Heart left ventricle (tissue), 16 donors: ENCODE measurements at regions not wholly inside any gene's neighbourhood (a gene's known extent, or its start where the extent isn't known, plus 50 kb on each side); places are given as distances from the start of the nearest gene placed in this dataset.
"Not testable (repeated sequence)": the region's sequence is repeated elsewhere in the genome, so short reads cannot be mapped to it uniquely, and the experiment has no call there.

ENCODE experiments used
- ATAC-seq, 4 donors: fragments of 200-7000 bp; cut with Tn5 transposase; one replicate each; pipeline ENCODE4 v1.9.1; 2020 to 2022; ENCODE audit warnings: moderate library complexity in 4 of 4, mild to moderate bottlenecking in 3 of 4, moderate number of reproducible peaks in 1 of 4
- DNase-seq, 5 donors: peaks; one replicate each; pipeline ENCODE4 v3.0.0-alpha.2; 2020
- H3K27ac ChIP-seq, 12 donors: fragments of 200-600 bp; sonication (generic) in 4 of 12; one replicate each; pipeline versions ENCODE4 v1.5.0 to v1.8.0; 2016 to 2022; ENCODE audit warnings: mild to moderate bottlenecking in 2 of 12
- H3K27me3 ChIP-seq, 9 donors: fragments of 200-600 bp; sonication (generic) in 2 of 9; one replicate each; pipeline versions ENCODE4 v1.5.1 to v1.8.0; 2016 to 2022; ENCODE audit warnings: mild to moderate bottlenecking in 3 of 9
- H3K36me3 ChIP-seq, 9 donors: fragments of 200-600 bp; sonication (generic) in 2 of 9; one replicate each; pipeline versions ENCODE4 v1.5.0 to v1.8.0; 2018 to 2022; ENCODE audit warnings: mild to moderate bottlenecking in 2 of 9
- H3K4me1 ChIP-seq, 12 donors: fragments of 200-600 bp; sonication (generic) in 4 of 12; one replicate each; pipeline versions ENCODE4 v1.5.0 to v1.8.0; 2016 to 2022; ENCODE audit warnings: mild to moderate bottlenecking in 3 of 12
- H3K4me3 ChIP-seq, 12 donors: fragments of 200-600 bp; sonication (generic) in 4 of 12; one replicate each; pipeline versions ENCODE4 v1.5.0 to v1.8.0; 2017 to 2022; ENCODE audit warnings: mild to moderate bottlenecking in 9 of 12, moderate library complexity in 4 of 12
- H3K9me3 ChIP-seq, 12 donors: fragments of 200-600 bp; sonication (generic) in 4 of 12; one replicate each; pipeline versions ENCODE4 v1.5.0 to v1.8.0; 2016 to 2022; ENCODE audit warnings: mild to moderate bottlenecking in 1 of 12
- POLR2A ChIP-seq, 2 donors: fragments of 450-650 bp; IDR thresholded peaks; one replicate each; pipeline ENCODE4 v1.6.1; 2017; ENCODE audit warnings: antibody characterized with exemption in 2 of 2, mild to moderate bottlenecking in 2 of 2, moderate library complexity in 2 of 2
- WGBS, 4 donors: extraction: QIAGEN DNeasy Blood & Tissue Kit in 2 of 4; methylation state at CpG; one replicate each; pipeline versions ENCODE4 v1.1.5 to v1.1.7; 2013 to 2018; 5-methylcytosine and 5-hydroxymethylcytosine counted together
- intact Hi-C, 10 donors: fragments of 100-400 bp; cut with DNase I; formaldehyde crosslinking; loops; one replicate each; pipeline versions ENCODE4 v1.11.1 to v1.14.2; 2022
- TF ChIP-seq, protein P1 (sequence below), 12 donors: fragments of 200-600 bp; sonication (generic) in 4 of 12; IDR thresholded peaks; one replicate each; pipeline versions ENCODE4 v1.5.0 to v1.8.0; 2018 to 2022; ENCODE audit warnings: antibody characterized with exemption in 12 of 12, mild to moderate bottlenecking in 5 of 12
- donor health status: ischemic (EF 13 %, LVEDD 7.1; RV severe dilation, severe dysfunction).
- donor health status: healthy with polysubstance abuse.
- donor health status: DM: no; HTN: yes; CAD: no.
- donor health status: DM: no; HTN: no; CAD: no.
- donor health status: ischemic (EF 25% LVEDD 6.9; RV normal size, moderate dysfunction).
- donor health status: ischemic (EF 25% LVEDD 5.7; RV mildly dilated, moderate dysfunction).
- donor health status: healthy.
- donor health status: DM: yes; HTN: yes; CAD: no.
- donor health status: ischemic (EF 35%, LVEDD 5.7; RV mildly dilated, moderate dysfunction).
- donor health status: nonischemic (EF 11% LVEDD 7.7; RV severe dilation, severe dysfunction).
- donor health status: DM: yes; HTN: yes; CAD: no.
- donor health status: PGD.
- donor health status: ischemic (EF 29% LVEDD 5.4; RV normal size, mild dysfunction).
- donor health status: nonischemic (EF 23%, LVEDD 6.1; RV moderate dilation, normal function).

DNA sequence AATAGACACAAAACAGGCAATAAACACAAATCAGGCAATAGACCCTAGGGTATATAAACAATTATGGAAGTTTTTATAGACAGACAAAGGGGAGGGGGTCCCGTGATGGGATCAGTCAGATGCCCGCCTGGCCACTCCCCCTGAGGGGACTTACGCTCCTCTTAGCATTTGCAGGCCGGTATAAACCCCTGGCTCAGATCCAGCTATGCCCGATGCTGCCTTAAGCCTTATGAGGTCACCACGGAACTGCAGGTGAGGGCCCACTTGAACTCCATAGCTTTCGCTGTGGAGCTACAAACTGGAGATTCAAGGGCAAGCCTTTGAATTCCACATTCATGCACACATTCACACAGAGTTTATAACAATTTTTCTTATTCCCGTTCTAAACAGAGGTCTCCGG lies 340.5 kb upstream of the USP9Y start:
- WGBS, 4 donors, result 73 to 78% methylated on average over 9 of the region's 9 CpGs; no CpG with 5 or more reads in 2 of the 4 donors
- Histone ChIP-seq H3K9me3 (no peaks in the 10 kb centered on the region), H3K4me3 (no peak overlapping the region), H3K36me3 (no peaks in the 10 kb centered on the region), H3K4me1 (no peaks in the 10 kb centered on the region), H3K27me3 (no peaks in the 10 kb centered on the region), H3K27ac (no peak overlapping the region)
- DNase-seq, result no peak
- no peak for TF ChIP-seq POLR2A (IDR thresholded peaks at IDR 0.05)
- TF ChIP-seq, protein P1, sequence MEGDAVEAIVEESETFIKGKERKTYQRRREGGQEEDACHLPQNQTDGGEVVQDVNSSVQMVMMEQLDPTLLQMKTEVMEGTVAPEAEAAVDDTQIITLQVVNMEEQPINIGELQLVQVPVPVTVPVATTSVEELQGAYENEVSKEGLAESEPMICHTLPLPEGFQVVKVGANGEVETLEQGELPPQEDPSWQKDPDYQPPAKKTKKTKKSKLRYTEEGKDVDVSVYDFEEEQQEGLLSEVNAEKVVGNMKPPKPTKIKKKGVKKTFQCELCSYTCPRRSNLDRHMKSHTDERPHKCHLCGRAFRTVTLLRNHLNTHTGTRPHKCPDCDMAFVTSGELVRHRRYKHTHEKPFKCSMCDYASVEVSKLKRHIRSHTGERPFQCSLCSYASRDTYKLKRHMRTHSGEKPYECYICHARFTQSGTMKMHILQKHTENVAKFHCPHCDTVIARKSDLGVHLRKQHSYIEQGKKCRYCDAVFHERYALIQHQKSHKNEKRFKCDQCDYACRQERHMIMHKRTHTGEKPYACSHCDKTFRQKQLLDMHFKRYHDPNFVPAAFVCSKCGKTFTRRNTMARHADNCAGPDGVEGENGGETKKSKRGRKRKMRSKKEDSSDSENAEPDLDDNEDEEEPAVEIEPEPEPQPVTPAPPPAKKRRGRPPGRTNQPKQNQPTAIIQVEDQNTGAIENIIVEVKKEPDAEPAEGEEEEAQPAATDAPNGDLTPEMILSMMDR (IDR thresholded peaks at IDR 0.05), result no peak
- ATAC-seq, result no peak
- intact Hi-C loops, result no loop called here

DNA sequence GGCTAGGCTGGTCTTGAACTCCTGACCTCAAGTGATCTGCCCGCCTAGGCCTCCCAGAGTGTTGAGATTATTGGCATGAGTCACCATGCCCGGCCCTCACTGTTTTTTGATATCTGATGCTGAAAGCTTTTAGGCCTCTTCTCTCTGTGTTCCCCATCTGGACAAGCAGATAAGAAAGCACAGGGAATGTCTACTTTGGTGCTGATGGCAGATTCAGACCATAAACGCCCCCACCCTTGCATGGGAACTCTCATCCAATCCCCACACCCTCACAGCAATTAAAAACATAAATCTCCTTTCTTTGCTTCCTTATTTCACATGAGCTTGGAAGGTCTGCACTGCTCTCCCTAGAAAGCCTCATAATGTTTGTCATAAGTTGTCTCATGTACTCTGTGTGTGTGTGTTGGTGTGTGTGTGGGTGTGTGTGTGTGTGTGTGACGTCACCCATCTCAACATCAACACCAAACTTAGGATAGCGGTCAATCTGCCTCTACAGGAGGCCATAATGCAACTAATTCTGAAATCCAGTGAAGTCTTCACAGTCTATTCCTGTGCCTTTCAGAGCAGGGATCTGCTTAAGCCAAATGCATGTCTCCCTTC lies 335.6 kb upstream of the USP9Y start:
- H3K4me1 ChIP-seq, result no peaks in the 10 kb centered on the region
- ATAC-seq, result no peak

DNA sequence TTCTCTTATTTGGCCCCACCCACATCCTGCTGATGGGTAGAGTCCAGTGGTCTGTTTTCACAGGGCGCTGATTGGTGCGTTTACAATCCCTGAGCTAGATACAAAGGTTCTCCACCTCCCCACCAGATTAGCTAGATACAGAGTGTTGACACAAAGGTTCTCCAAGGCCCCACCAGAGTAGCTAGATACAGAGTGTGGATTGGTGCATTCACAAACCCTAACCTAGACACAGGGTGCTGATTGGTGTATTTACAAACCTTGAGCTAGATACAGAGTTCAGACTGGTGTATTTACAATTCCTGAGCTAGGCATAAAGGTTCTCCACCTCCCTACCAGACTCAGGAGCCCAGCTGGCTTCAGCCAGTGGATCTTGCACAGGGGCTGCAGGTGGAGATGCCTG lies 326.4 kb upstream of the USP9Y start:
- H3K9me3 ChIP-seq, H3K4me1 ChIP-seq, H3K27me3 ChIP-seq, ATAC-seq, H3K4me3 ChIP-seq, H3K27ac ChIP-seq, intact Hi-C loops, DNase-seq, H3K36me3 ChIP-seq: not testable (repeated sequence)
- WGBS, 4 donors, result 84 to 88% methylated on average over 2 of the region's 2 CpGs; no CpG with 5 or more reads in 2 of the 4 donors

More for the DNA sequence above, 335.6 kb upstream of the USP9Y start:
- DNase-seq, result no peak
- TF ChIP-seq POLR2A (IDR thresholded peaks at IDR 0.05), result no peak
- TF ChIP-seq, protein P1 (IDR thresholded peaks at IDR 0.05), result no peak
- WGBS, 4 donors, result 47 to 56% methylated on average over 5 of the region's 5 CpGs; no CpG with 5 or more reads in 2 of the 4 donors
- Histone ChIP-seq H3K4me3 (no peak overlapping the region), H3K9me3 (no peaks in the 10 kb centered on the region), H3K36me3 (no peaks in the 10 kb centered on the region), H3K27me3 (no peaks in the 10 kb centered on the region), H3K27ac (no peak overlapping the region)
- intact Hi-C loops, result no loop called here

DNA sequence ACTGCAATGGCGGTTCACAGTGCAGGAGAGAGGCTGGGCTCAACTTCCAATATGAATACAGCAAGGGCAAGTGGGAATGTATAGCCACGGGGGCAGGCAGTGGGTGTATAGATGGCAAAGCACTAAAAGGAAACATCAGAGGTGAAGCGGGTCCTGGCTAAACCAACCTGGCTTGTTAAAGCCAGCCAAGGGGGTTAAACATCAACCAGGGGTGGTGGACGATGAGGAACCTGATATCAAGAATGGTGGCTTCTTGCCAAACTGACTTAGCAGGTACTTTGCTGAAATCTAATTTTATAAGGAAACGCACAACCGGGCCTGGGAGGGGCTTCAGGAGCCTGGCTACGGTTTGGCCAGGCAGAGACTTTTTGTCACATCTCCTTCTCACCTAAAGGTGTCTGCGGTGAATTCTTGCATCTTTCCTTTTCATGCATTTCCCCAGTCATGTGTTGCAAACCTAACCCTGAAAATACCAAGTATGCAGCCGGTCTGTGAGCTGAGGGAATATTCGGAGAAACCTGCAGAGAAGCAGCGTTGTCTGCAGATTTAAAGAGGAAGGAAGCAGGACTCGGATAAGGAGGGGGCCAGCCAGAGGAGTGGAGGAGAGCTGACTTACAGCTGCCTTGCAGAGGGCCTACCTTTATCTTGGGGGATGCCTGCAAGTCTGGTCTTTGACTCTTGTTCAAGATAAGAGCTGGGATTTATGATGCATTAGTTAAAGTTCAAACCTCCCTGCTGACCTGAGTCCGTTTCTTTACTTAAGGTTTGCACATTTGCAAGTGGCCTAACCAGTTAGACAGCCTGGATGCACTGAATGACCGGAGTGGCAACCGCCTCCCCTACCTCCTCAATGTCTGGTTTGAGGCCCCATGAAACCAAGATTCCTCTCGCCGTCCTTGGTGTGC lies 309.1 kb upstream of the USP9Y start:
- DNase-seq, H3K4me1 ChIP-seq, H3K4me3 ChIP-seq, H3K27ac ChIP-seq, H3K27me3 ChIP-seq, ATAC-seq, intact Hi-C loops, H3K9me3 ChIP-seq, H3K36me3 ChIP-seq: not testable (repeated sequence)
- WGBS, 4 donors, result 47 to 50% methylated on average over 17 of the region's 17 CpGs; no CpG with 5 or more reads in 2 of the 4 donors

DNA sequence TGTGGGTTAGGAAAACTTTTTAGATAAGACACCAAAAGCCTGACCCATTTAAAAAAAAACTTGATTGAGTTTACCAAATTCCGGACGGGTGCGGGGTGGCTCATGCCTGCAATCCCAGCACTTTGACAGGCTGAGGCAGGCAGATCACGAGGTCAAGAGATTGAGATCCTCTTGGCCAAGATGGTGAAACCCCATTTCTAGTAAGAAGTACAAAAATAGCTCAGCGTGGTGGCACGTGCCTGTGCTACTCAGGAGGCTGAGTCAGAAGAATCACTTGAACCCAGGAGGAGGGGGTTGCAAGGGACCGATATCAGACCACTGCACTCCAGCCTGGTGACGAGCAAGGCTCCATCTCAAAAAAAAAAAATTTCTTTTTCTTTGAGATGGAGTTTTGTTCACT lies 307.8 kb upstream of the USP9Y start:
- Histone ChIP-seq H3K9me3 (no peaks in the 10 kb centered on the region), H3K4me3 (no peak overlapping the region), H3K36me3 (no peaks in the 10 kb centered on the region), H3K4me1 (no peaks in the 10 kb centered on the region), H3K27me3 (no peaks in the 10 kb centered on the region), H3K27ac (no peak overlapping the region)
- DNase-seq (no peak), ATAC-seq (no peak)
- intact Hi-C loops, result no loop called here
- TF ChIP-seq, protein P1 (IDR thresholded peaks at IDR 0.05), result no peak
- no peak for TF ChIP-seq POLR2A (IDR thresholded peaks at IDR 0.05)
- 71 to 73% methylated on average over 8 of the region's 8 CpGs; no CpG with 5 or more reads in 2 of the 4 donors for WGBS, 4 donors
